BJ (cell line): ENCODE measurements at regions not wholly inside any gene's neighbourhood (a gene's known extent, or its start where the extent isn't known, plus 50 kb on each side); places are given as distances from the start of the nearest gene placed in this dataset.

ENCODE experiments used
- CTCF ChIA-PET: fragments of 350-600 bp; formaldehyde crosslinking; extraction: SDS; loops from one replicate; lab custom pipeline; 2021; ENCODE audit warnings: antibody characterized with exemption, inconsistent platforms; lab: Yijun Ruan, JAX
- POLR2A ChIA-PET: fragments of 300-600 bp; sonication (Branson Sonifier 250); formaldehyde crosslinking; extraction: SDS; loops from one replicate; lab custom pipeline; 2021; ENCODE audit warnings: antibody characterized with exemption; lab: Charles Lee
- DNase-seq: peaks from one replicate; pipeline ENCODE4 v3.0.0-alpha.2; 2011; ENCODE audit warnings: low read depth
- H3K27me3 ChIP-seq: 2 replicates; pipeline ENCODE4 v1.6.0; 2011; ENCODE audit warnings: low read length; ENCODE audit not compliant: control insufficient read depth, insufficient read depth
- H3K36me3 ChIP-seq: 2 replicates; pipeline ENCODE4 v1.5.1; 2011; ENCODE audit warnings: low read length; ENCODE audit not compliant: control insufficient read depth, insufficient read depth
- H3K4me3 ChIP-seq: 2 replicates; pipeline ENCODE4 v1.5.1; 2011; ENCODE audit warnings: low read depth, mild to moderate bottlenecking, control low read depth, low read length
- CTCF ChIP-seq: IDR thresholded peaks from 2 replicates; pipeline ENCODE4 v1.5.1; 2011; ENCODE audit warnings: low read depth, mild to moderate bottlenecking, control low read depth, inconsistent platforms, low read length, moderate library complexity; ENCODE audit not compliant: insufficient read depth

- POLR2A ChIA-PET = no interaction called here
- no peak overlapping the region for H3K4me3 ChIP-seq
- no peak for DNase-seq
- peaks cover 1% of the 10 kb centered on the region; the same call in 1 of the 2 replicates for H3K27me3 ChIP-seq
- no peaks in the 10 kb centered on the region for H3K36me3 ChIP-seq
- CTCF ChIA-PET = no interaction called here
- TF ChIP-seq CTCF = no peak
Measured at GRCh38 chr9:87140142-87140541, 192.8 kb upstream of the GAS1 start.

- no peak for DNase-seq
- TF ChIP-seq CTCF = no peak
- no peak overlapping the region for H3K4me3 ChIP-seq
- CTCF ChIA-PET = no interaction called here
- H3K27me3 ChIP-seq = peaks cover 1% of the 10 kb centered on the region; the same call in 1 of the 2 replicates
- POLR2A ChIA-PET = no interaction called here
- no peaks in the 10 kb centered on the region for H3K36me3 ChIP-seq
Measured at GRCh38 chr9:87140605-87141109, 193.4 kb upstream of the GAS1 start.

GRCh38 chr9:87141124-87141523 is 193.8 kb upstream of the GAS1 start:
- CTCF ChIA-PET = no interaction called here
- H3K4me3 ChIP-seq = no peak overlapping the region
- TF ChIP-seq CTCF = no peak
- no peaks in the 10 kb centered on the region for H3K36me3 ChIP-seq
- POLR2A ChIA-PET = no interaction called here
- no peak for DNase-seq
- H3K27me3 ChIP-seq = peaks cover 1% of the 10 kb centered on the region; the same call in 1 of the 2 replicates

- Histone ChIP-seq H3K27me3 (no peaks in the 10 kb centered on the region), H3K36me3 (no peaks in the 10 kb centered on the region), H3K4me3 (no peak overlapping the region)
- TF ChIP-seq CTCF = no peak
- ChIA-PET CTCF (interaction anchor here (0.7 to 1.3 kb wide), 2 partner anchors 20 to 483 kb away, joined by 3 read pairs; no protein-coding TSS in a partner anchor), POLR2A (no interaction called here)
- no peak for DNase-seq
Measured at GRCh38 chr9:87146933-87147332, 199.6 kb upstream of the GAS1 start.

GRCh38 chr9:87147839-87148238 is 200.5 kb upstream of the GAS1 start:
- TF ChIP-seq CTCF = no peak
- ChIA-PET CTCF (no interaction called here), POLR2A (no interaction called here)
- H3K4me3 ChIP-seq = no peak overlapping the region
- no peaks in the 10 kb centered on the region for H3K27me3 ChIP-seq
- H3K36me3 ChIP-seq = no peaks in the 10 kb centered on the region
- DNase-seq = no peak
